C4-2B (cell line): ENCODE measurements at regions not wholly inside any gene's neighbourhood (a gene's known extent, or its start where the extent isn't known, plus 50 kb on each side); places are given as distances from the start of the nearest gene placed in this dataset.

Experiments used
- H3K27ac ChIP-seq: fragments of 450-650 bp; 2 replicates; pipeline ENCODE4 v1.5.1; 2017
- ZFX ChIP-seq: fragments of 450-650 bp; IDR thresholded peaks from 2 replicates; pipeline ENCODE4 v1.6.1; 2017
- TF ChIP-seq, protein P1 (sequence below): fragments of 450-650 bp; conservative IDR thresholded peaks from 2 replicates; pipeline ENCODE4 v1.5.1; 2017; ENCODE audit warnings: mild to moderate bottlenecking

DNA sequence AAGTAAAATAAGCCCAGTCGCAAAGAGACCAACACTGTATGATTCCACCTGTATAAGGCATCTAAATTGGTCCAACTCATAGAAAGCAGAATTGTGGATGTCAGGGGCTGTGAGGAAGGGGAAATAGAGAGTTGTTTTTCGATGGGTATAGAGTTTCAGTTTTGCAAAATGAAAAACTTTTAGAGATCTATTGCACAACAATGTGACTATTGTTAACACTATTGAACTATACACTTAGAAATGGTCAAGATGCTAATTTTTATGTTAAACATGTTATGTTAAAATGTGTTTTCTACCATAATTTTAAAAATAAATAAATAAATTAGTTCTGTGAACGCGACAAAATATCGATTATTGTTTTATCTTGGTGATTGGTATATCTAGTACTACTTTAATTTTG, 192.4 kb downstream of the PTGER3 start:
- TF ChIP-seq, protein P1, sequence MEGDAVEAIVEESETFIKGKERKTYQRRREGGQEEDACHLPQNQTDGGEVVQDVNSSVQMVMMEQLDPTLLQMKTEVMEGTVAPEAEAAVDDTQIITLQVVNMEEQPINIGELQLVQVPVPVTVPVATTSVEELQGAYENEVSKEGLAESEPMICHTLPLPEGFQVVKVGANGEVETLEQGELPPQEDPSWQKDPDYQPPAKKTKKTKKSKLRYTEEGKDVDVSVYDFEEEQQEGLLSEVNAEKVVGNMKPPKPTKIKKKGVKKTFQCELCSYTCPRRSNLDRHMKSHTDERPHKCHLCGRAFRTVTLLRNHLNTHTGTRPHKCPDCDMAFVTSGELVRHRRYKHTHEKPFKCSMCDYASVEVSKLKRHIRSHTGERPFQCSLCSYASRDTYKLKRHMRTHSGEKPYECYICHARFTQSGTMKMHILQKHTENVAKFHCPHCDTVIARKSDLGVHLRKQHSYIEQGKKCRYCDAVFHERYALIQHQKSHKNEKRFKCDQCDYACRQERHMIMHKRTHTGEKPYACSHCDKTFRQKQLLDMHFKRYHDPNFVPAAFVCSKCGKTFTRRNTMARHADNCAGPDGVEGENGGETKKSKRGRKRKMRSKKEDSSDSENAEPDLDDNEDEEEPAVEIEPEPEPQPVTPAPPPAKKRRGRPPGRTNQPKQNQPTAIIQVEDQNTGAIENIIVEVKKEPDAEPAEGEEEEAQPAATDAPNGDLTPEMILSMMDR = no peak
- no peak for TF ChIP-seq ZFX
- H3K27ac ChIP-seq = no peak overlapping the region

DNA sequence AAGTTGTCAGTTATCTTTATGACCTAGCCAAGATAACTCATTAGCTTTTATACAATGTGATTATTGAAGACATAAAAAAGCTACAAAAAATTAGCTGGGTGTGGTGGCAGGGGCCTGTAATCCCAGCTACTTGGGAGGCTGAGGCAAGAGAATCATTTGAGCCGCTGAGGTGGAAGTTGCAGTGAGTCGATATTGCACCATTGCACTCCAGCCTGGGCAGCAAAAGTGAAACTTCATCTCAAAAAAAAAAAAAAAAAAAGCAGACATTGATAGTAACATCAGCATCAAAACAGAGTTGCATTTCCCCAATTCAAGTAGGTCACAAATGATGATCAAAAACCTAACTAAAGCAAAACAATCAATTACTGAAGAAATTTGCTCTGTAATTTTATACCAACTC, 191.4 kb downstream of the PTGER3 start:
- no peak overlapping the region for H3K27ac ChIP-seq
- TF ChIP-seq ZFX = no peak
- TF ChIP-seq, protein P1 = no peak

DNA sequence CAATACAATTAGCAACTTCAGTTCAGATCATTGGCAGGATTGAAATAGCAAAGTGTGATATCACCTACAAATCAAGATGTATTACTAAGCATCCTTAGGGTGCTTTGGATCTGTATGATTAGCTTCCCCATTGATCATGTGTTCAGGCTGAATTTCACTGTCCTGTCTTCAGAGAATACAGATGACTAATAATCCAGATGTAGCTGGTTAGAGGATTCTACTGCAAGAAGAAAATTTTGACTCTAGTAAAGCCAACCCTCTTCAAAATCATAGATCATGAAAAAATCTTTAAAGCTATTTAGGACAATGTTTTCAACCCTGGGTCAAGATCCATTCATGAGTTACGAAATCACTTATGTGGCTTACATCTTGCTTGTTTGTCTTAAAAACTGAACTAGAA, 184.4 kb downstream of the PTGER3 start:
- no peak for TF ChIP-seq ZFX
- TF ChIP-seq, protein P1 = no peak
- H3K27ac ChIP-seq = no peak overlapping the region

DNA sequence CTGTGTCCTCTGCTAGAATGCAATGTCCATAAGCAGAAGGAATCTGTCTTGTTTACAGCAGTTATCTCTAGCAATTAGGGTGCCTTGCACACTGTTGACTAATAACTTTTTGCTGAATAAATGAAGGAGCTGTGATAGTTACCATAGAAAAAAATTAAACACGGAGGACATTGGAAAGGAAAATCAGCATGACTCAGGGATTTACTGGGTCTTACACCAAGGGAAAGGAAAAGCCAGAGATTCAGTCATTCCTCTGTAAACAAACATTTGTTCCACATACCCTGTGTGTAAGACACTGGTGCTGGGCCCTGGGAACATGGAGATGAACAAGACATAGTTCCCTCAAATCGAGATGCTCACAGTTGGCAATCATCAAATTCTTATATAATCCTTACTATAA, 183.3 kb downstream of the PTGER3 start:
- H3K27ac ChIP-seq = no peak overlapping the region
- TF ChIP-seq, protein P1 = no peak
- no peak for TF ChIP-seq ZFX

DNA sequence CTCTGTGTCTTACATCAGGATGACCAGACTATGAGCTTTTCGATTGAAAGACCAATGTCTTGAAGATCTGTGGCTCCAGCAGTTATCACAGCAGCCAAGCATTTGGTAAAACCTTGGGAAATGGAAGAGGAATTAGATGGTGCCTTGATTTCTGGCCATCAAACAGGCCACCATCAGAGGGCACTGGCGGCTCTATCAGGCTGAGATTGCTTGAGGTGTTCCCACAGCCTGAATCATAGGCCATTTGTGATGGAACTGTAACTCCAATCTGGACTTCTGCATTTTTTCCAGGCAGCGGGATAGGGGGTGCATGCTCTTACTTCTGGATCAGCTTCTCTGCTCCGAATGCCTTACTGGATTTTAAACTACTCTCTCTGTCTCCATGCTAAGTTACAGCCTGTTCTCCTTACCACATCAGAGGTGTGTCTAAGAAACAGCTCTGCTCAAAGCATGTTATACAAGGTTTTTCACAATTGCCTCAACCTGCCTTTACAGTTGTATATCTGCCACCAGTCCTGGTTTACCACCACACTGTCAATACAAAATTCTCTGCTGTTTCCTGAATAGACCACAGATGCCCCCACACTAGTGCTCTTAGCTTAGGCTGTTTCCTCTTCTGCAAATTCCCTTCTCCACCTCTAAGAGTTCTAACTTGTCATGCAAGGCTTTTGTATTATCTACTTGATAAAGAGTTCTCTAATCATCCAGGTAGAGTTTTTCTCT, 180.9 kb downstream of the PTGER3 start:
- TF ChIP-seq, protein P1 = peak; percentile 19
- no peak for TF ChIP-seq ZFX
- no peak overlapping the region for H3K27ac ChIP-seq

DNA sequence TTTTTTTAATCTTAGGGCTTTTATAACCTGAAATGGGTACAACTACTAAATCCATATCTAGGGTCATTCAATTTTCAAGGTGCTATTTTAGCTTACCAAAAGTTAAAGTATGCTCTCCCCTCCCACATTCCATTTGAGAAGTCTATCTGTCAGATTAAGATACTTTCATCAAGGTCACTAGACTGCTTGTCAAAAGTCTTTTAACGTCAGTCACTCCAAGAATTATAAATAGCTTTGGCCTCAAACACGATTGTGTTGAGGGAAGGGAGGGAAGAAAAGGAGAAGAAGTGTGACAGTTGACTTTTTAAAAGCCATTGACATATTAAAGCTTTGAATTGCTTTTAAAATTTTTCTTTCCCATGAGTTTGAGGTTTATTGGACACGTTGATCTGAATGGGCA, 175.8 kb downstream of the PTGER3 start:
- H3K27ac ChIP-seq = no peak overlapping the region
- TF ChIP-seq ZFX = no peak
- TF ChIP-seq, protein P1 = no peak

DNA sequence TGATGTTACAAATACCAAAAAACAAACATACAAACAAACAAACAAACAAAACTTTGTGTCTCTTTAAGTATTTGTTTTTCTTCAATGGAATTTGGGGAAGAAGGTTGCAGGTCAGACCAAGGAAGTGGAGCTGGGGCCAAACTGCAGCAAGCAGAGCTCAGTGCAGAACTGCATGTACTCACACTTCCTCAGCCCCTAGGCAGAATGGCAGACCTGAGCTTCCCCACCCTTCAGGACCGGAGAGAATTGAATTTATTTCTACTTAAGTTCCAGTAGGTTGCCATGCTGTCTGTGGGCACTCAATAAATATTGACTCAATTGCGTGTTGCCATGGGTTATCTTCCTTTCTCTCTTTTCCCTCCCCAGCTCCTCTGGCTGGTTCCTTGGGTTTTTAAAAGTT, 173.6 kb downstream of the PTGER3 start:
- no peak overlapping the region for H3K27ac ChIP-seq
- TF ChIP-seq ZFX = no peak
- TF ChIP-seq, protein P1 = no peak
